ENCODE measurements at regions not wholly inside any gene's neighbourhood (a gene's known extent, or its start where the extent isn't known, plus 50 kb on each side); places are given as distances from the start of the nearest gene placed in this dataset.

DNA sequence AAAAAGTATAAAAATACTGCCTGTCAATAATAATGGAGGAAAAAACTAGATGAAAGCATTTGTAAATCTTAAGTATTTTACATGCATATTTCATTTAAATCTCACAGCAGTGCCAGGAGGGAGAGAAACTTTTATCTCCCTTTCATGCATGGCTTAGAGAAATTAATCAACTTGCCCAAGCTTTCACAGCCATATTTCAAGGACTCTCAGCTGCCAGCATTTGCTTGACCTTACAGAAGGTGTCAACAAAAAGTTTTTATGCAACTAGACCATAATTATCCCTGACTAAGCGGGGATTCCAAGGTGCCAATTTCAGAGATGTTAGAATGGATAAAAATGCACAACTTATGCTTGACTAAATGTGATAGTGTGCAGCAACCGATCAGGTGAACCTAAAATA lies 125.4 kb downstream of the ZFAND4 start (continued):
- TF ChIP-seq, protein P1, sequence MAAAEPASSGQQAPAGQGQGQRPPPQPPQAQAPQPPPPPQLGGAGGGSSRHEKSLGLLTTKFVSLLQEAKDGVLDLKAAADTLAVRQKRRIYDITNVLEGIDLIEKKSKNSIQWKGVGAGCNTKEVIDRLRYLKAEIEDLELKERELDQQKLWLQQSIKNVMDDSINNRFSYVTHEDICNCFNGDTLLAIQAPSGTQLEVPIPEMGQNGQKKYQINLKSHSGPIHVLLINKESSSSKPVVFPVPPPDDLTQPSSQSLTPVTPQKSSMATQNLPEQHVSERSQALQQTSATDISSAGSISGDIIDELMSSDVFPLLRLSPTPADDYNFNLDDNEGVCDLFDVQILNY (CRISPR knock-in tag; IDR thresholded peaks at IDR 0.05), result no peak
- TF ChIP-seq, protein P2, sequence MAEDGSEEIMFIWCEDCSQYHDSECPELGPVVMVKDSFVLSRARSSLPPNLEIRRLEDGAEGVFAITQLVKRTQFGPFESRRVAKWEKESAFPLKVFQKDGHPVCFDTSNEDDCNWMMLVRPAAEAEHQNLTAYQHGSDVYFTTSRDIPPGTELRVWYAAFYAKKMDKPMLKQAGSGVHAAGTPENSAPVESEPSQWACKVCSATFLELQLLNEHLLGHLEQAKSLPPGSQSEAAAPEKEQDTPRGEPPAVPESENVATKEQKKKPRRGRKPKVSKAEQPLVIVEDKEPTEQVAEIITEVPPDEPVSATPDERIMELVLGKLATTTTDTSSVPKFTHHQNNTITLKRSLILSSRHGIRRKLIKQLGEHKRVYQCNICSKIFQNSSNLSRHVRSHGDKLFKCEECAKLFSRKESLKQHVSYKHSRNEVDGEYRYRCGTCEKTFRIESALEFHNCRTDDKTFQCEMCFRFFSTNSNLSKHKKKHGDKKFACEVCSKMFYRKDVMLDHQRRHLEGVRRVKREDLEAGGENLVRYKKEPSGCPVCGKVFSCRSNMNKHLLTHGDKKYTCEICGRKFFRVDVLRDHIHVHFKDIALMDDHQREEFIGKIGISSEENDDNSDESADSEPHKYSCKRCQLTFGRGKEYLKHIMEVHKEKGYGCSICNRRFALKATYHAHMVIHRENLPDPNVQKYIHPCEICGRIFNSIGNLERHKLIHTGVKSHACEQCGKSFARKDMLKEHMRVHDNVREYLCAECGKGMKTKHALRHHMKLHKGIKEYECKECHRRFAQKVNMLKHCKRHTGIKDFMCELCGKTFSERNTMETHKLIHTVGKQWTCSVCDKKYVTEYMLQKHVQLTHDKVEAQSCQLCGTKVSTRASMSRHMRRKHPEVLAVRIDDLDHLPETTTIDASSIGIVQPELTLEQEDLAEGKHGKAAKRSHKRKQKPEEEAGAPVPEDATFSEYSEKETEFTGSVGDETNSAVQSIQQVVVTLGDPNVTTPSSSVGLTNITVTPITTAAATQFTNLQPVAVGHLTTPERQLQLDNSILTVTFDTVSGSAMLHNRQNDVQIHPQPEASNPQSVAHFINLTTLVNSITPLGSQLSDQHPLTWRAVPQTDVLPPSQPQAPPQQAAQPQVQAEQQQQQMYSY (CRISPR knock-in tag; IDR thresholded peaks at IDR 0.05), result no peak
- TF ChIP-seq NR3C1 (CRISPR knock-in tag; conservative IDR thresholded peaks at IDR 0.05; ENCODE audit: low read depth) (no peak), SMAD4 (CRISPR knock-in tag; IDR thresholded peaks at IDR 0.05) (no peak), ZNF138 (CRISPR knock-in tag; conservative IDR thresholded peaks at IDR 0.05) (no peak), ATF1 (CRISPR knock-in tag; IDR thresholded peaks at IDR 0.05) (no peak)
- TF ChIP-seq, protein P3, sequence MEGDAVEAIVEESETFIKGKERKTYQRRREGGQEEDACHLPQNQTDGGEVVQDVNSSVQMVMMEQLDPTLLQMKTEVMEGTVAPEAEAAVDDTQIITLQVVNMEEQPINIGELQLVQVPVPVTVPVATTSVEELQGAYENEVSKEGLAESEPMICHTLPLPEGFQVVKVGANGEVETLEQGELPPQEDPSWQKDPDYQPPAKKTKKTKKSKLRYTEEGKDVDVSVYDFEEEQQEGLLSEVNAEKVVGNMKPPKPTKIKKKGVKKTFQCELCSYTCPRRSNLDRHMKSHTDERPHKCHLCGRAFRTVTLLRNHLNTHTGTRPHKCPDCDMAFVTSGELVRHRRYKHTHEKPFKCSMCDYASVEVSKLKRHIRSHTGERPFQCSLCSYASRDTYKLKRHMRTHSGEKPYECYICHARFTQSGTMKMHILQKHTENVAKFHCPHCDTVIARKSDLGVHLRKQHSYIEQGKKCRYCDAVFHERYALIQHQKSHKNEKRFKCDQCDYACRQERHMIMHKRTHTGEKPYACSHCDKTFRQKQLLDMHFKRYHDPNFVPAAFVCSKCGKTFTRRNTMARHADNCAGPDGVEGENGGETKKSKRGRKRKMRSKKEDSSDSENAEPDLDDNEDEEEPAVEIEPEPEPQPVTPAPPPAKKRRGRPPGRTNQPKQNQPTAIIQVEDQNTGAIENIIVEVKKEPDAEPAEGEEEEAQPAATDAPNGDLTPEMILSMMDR (IDR thresholded peaks at IDR 0.05), result no peak
- TF ChIP-seq, protein P4, sequence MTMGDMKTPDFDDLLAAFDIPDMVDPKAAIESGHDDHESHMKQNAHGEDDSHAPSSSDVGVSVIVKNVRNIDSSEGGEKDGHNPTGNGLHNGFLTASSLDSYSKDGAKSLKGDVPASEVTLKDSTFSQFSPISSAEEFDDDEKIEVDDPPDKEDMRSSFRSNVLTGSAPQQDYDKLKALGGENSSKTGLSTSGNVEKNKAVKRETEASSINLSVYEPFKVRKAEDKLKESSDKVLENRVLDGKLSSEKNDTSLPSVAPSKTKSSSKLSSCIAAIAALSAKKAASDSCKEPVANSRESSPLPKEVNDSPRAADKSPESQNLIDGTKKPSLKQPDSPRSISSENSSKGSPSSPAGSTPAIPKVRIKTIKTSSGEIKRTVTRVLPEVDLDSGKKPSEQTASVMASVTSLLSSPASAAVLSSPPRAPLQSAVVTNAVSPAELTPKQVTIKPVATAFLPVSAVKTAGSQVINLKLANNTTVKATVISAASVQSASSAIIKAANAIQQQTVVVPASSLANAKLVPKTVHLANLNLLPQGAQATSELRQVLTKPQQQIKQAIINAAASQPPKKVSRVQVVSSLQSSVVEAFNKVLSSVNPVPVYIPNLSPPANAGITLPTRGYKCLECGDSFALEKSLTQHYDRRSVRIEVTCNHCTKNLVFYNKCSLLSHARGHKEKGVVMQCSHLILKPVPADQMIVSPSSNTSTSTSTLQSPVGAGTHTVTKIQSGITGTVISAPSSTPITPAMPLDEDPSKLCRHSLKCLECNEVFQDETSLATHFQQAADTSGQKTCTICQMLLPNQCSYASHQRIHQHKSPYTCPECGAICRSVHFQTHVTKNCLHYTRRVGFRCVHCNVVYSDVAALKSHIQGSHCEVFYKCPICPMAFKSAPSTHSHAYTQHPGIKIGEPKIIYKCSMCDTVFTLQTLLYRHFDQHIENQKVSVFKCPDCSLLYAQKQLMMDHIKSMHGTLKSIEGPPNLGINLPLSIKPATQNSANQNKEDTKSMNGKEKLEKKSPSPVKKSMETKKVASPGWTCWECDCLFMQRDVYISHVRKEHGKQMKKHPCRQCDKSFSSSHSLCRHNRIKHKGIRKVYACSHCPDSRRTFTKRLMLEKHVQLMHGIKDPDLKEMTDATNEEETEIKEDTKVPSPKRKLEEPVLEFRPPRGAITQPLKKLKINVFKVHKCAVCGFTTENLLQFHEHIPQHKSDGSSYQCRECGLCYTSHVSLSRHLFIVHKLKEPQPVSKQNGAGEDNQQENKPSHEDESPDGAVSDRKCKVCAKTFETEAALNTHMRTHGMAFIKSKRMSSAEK (CRISPR knock-in tag; IDR thresholded peaks at IDR 0.05; ENCODE audit: borderline replicate concordance), result no peak
- TF ChIP-seq, protein P5, sequence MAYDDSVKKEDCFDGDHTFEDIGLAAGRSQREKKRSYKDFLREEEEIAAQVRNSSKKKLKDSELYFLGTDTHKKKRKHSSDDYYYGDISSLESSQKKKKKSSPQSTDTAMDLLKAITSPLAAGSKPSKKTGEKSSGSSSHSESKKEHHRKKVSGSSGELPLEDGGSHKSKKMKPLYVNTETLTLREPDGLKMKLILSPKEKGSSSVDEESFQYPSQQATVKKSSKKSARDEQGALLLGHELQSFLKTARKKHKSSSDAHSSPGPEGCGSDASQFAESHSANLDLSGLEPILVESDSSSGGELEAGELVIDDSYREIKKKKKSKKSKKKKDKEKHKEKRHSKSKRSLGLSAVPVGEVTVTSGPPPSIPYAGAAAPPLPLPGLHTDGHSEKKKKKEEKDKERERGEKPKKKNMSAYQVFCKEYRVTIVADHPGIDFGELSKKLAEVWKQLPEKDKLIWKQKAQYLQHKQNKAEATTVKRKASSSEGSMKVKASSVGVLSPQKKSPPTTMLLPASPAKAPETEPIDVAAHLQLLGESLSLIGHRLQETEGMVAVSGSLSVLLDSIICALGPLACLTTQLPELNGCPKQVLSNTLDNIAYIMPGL (CRISPR knock-in tag; IDR thresholded peaks at IDR 0.05), result no peak

DNA sequence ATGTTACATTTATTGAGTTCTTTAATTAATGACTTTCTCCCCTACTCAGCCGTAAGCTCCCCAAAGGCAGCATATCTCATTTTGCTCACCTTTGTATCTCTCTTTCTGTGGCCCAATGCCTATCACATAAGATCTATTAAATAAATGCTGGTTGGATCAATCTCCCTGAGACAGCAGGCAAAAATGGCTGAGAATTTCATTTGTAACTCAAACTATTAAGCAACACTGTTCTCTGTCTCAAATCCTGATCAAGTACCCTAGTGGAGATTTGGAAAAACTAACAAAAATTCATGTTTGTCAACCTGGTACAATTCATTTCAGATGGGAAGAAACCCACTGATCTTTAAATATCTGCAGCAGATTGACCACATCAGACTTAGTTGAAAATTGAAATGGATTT lies 127.4 kb downstream of the ZFAND4 start:
- no peaks in the 10 kb centered on the region for H3K9me3 Mint-ChIP-seq
- POLR2A ChIA-PET, result no interaction called here
- TF ChIP-seq CREB1 (CRISPR knock-in tag; IDR thresholded peaks at IDR 0.05) (no peak), ZNF263 (CRISPR knock-in tag; IDR thresholded peaks at IDR 0.05; ENCODE audit: low read depth) (no peak), RORB (CRISPR knock-in tag; IDR thresholded peaks at IDR 0.05) (no peak), ZNF219 (CRISPR knock-in tag; IDR thresholded peaks at IDR 0.05; ENCODE audit: borderline replicate concordance) (no peak), SP1 (CRISPR knock-in tag; conservative IDR thresholded peaks at IDR 0.05) (no peak), IRF2 (CRISPR knock-in tag; IDR thresholded peaks at IDR 0.05; ENCODE audit: borderline replicate concordance, low read depth) (no peak), ZNF317 (CRISPR knock-in tag; IDR thresholded peaks at IDR 0.05; ENCODE audit: borderline replicate concordance, low read depth) (no peak), TCF7 (CRISPR knock-in tag; IDR thresholded peaks at IDR 0.05; ENCODE audit: low read depth) (no peak), EMX1 (CRISPR knock-in tag; IDR thresholded peaks at IDR 0.05) (no peak)
- TF ChIP-seq, protein P6, sequence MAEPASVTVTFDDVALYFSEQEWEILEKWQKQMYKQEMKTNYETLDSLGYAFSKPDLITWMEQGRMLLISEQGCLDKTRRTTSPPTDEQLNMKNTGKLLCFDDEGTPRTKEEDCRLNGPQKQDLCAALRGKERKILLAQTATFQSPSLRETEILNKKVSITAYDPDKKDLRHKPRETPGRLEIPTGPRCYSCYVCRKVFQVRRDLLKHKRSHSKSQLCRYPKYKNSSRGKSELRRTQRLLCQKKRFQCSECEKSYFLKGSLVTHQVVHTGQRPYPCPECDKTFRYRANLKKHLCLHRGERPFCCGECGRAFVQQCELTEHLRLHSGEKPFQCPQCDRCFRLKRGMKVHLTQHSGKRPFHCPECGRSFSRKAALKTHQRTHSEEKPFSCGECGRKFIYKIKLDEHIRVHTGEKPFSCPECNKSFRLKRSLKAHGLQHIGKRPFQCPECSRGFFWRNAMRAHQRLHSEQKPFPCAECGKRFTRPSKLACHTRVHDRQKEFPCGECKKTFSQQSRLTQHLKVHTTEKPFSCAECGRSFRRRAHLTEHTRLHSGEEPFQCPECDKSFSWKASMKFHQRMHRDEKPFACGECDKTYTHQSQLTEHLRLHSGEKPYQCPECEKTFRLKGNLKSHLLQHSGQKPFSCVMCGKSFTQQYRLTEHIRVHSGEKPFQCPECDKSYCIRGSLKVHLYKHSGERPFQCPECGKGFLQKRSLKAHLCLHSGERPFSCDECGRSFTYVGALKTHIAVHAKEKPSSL (CRISPR knock-in tag; conservative IDR thresholded peaks at IDR 0.05), result no peak
- TF ChIP-seq, protein P7, sequence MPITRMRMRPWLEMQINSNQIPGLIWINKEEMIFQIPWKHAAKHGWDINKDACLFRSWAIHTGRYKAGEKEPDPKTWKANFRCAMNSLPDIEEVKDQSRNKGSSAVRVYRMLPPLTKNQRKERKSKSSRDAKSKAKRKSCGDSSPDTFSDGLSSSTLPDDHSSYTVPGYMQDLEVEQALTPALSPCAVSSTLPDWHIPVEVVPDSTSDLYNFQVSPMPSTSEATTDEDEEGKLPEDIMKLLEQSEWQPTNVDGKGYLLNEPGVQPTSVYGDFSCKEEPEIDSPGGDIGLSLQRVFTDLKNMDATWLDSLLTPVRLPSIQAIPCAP (CRISPR knock-in tag; IDR thresholded peaks at IDR 0.05), result no peak
- TF ChIP-seq, protein P8, sequence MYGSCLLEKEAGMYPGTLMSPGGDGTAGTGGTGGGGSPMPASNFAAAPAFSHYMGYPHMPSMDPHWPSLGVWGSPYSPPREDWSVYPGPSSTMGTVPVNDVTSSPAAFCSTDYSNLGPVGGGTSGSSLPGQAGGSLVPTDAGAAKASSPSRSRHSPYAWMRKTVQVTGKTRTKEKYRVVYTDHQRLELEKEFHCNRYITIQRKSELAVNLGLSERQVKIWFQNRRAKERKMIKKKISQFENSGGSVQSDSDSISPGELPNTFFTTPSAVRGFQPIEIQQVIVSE (CRISPR knock-in tag; IDR thresholded peaks at IDR 0.05; ENCODE audit: borderline replicate concordance), result no peak

More for the DNA sequence above, 127.4 kb downstream of the ZFAND4 start:
- no peaks in the 10 kb centered on the region for H3K36me3 Mint-ChIP-seq
- H3K4me3 Mint-ChIP-seq, result no peak overlapping the region
- no peak overlapping the region for H3K27ac Mint-ChIP-seq
- ATAC-seq (no peak), DNase-seq (ENCODE audit: low spot score) (no peak)
- H3K27me3 Mint-ChIP-seq (ENCODE audit: low read depth), result no peaks in the 10 kb centered on the region
- H3K4me1 Mint-ChIP-seq, result peaks cover 6% of the 10 kb centered on the region; the same call in 1 of the 2 replicates
- CTCF ChIA-PET, result no interaction called here
